Omental fat pad (tissue), 3 donors: ENCODE measurements at regions not wholly inside any gene's neighbourhood (a gene's known extent, or its start where the extent isn't known, plus 50 kb on each side); places are given as distances from the start of the nearest gene placed in this dataset.

Source experiments
- ATAC-seq: fragments of 150-250 bp; one replicate; pipeline ENCODE4 v1.9.1; 2016; ENCODE audit warnings: mild to moderate bottlenecking, moderate library complexity; ENCODE audit not compliant: low FRiP score
- DNase-seq: peaks from one replicate; pipeline ENCODE4 v3.0.0-alpha.2; 2019; ENCODE audit warnings: low spot score
- TF ChIP-seq, protein P1 (sequence below), 3 donors: fragments of 450-650 bp; IDR thresholded peaks; one replicate each; pipeline ENCODE4 v1.5.1; 2016 to 2017; ENCODE audit warnings: antibody characterized with exemption in 3 of 3, mild to moderate bottlenecking in 3 of 3, moderate library complexity in 2 of 3

DNA sequence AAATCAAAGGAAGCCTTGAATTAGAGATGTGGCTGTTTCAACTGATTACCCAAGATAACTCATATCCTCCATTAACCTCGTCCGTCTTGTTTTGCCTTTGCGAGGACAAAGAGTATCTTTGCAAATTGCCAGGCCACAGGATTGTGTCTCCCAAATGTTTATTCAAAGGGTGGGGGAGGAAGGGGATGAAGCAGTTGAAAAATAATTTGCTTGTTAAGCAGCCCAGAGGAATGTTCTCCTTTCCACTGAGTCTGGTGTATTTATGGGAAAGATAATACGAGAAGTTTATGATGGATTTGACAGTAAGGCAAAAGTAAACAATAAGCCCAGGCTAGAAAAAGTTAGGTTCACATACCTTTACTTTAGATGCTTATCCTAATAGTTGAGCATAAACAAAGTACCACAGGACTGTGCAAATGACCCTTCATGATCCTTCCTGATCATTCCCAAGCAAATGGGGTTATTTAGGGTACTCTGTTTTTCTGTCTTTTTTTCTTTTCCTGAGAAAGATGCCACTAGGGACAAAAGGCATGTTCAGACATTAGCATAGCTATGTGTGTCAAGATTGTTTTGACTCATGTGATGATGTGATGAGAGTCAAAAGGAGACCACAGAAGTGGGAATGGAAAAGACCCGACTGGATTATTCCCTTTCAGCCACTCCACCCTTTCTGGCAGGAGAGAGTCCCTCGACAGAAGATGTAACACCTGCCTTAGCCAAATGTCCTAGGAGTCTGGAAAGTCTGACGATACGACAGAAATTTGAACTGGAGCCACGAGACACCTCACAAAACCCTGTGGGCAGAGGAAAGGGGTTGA lies 243.0 kb upstream of the GLI3 start:
- TF ChIP-seq, protein P1, sequence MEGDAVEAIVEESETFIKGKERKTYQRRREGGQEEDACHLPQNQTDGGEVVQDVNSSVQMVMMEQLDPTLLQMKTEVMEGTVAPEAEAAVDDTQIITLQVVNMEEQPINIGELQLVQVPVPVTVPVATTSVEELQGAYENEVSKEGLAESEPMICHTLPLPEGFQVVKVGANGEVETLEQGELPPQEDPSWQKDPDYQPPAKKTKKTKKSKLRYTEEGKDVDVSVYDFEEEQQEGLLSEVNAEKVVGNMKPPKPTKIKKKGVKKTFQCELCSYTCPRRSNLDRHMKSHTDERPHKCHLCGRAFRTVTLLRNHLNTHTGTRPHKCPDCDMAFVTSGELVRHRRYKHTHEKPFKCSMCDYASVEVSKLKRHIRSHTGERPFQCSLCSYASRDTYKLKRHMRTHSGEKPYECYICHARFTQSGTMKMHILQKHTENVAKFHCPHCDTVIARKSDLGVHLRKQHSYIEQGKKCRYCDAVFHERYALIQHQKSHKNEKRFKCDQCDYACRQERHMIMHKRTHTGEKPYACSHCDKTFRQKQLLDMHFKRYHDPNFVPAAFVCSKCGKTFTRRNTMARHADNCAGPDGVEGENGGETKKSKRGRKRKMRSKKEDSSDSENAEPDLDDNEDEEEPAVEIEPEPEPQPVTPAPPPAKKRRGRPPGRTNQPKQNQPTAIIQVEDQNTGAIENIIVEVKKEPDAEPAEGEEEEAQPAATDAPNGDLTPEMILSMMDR (IDR thresholded peaks at IDR 0.05) = no peak
- ATAC-seq (no peak), DNase-seq (no peak)

DNA sequence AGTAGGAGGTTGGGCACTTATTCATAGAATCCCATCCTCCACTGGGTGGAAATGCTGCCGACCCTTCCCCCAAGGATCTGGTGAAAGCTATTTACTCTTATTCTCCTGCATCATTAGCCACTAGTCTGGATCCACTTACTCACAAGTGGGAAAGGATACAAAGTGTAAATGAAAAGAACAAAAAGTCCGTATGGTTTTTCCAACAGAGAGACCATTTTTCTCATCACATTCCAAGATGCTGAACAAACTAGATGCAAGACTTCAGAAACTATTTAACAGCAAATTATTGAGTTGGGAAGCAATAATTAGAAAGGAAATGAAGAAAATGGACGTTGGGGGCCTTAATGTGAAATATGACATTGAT lies 242.4 kb upstream of the GLI3 start:
- TF ChIP-seq, protein P1 (IDR thresholded peaks at IDR 0.05) = no peak
- ATAC-seq (no peak), DNase-seq (no peak)

DNA sequence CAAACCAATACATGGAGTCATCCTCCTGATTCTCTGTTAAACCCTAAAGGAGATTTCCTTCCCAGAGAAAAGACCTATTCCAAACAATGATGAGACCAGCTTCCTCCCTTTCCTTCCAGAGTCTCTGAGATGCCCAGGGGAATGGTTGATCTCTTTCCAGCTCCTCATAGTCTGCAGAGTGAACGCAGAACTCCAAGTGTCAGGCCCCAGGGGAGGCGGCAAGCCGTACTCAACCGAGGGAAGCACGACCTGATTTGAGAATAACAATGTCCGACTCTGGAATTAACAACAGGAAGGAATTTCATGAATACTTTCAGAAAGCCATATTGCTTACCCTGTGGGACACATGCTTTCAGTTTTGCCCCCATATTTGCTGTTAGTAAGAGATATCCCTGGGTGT lies 241.7 kb upstream of the GLI3 start:
- no peak for DNase-seq
- TF ChIP-seq, protein P1 (IDR thresholded peaks at IDR 0.05) = no peak
- no peak for ATAC-seq

DNA sequence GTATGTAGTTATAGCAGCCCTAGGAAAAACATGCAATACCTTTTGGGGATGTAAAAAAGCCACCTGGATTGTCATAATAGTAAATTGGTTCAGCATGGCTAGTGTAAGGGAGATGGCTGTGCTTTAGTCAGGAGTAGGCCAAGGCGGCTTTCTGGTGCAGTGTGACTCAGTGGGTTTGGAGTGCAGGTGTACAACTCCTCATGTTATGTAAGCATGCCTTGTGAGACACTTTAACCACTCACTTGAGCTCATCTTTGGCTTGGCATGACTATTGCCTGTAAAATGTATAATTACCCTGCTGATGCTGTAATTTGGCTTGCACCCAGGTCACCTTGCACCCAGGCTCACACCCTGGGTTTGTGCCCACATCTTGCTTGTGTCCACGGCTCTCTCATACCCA lies 239.2 kb upstream of the GLI3 start:
- DNase-seq (no peak), ATAC-seq (no peak)
- TF ChIP-seq, protein P1 (IDR thresholded peaks at IDR 0.05) = no peak

DNA sequence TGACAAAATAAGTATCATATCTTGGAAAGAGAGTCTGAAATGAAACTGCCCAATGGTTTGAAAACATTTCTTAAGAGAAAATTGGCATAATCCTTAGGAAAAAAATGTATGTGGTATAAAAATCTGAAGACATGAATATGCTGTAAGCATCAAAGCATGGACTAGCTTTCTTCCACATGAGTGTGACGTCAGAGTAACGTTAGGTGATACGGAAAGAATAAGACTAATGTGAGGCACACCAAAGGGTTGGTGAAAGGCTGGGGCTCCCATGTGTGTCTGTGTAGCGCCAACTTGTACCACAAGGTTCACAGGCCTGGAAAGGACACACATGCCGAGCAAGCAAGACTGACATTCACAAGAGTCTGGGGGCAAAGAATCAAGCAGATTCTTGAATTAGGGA lies 238.1 kb upstream of the GLI3 start:
- ATAC-seq = no peak

DNA sequence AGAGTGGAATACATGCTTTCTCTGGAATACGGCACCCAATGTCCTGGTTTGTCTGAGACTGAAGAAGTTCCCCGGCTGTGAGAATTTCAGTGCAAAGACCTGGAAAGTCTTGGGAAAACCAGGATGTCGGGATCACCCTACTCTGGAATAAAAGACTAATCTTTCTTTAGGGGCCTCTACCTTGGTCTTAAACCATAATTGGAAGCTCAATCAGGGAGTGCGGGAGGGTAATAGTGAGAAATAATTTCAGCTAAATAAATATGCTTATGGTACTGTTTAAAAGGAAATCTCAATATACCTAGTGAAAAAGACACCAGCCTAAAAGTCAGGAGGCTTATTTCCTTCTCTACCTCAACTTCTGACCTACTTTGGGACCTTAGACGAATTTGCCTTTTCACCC lies 236.1 kb upstream of the GLI3 start:
- TF ChIP-seq, protein P1 (IDR thresholded peaks at IDR 0.05) = no peak
- no peak for DNase-seq
- no peak for ATAC-seq

More for the DNA sequence above, 238.1 kb upstream of the GLI3 start:
- TF ChIP-seq, protein P1 (IDR thresholded peaks at IDR 0.05) = no peak
- DNase-seq = no peak

DNA sequence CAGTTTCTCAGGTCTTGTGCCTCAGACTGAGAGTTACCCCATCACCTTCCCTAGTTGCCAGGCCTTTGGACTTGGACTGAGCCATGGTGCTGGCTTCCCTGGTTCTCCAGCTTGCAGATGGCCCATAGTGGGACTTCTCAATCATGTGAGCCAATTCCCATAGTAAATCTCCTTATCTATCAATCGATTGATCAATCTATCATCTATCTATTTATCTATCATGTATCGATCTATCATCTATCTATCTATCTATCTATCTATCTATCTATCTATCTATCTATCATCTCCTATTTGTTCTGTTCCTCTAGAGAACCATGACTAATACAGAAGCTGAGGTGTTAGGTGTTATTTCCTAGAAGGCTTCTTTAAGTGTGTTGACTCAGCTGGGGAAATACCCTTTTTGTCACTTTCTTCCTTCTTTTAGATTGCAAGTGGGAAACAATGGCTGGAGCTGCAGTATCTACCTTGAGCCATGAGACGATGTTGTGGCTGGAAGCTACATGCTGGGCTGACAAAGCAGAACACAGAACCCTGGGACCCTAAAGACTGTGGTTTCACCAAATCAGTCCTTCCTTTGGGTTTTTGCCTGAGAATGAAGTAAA lies 234.7 kb upstream of the GLI3 start:
- TF ChIP-seq, protein P1 (IDR thresholded peaks at IDR 0.05) = no peak
- DNase-seq = no peak
- no peak for ATAC-seq
